HepG2 (cell line): ENCODE measurements at regions not wholly inside any gene's neighbourhood (a gene's known extent, or its start where the extent isn't known, plus 50 kb on each side); places are given as distances from the start of the nearest gene placed in this dataset.

ENCODE experiments used
- HMGA1 ChIP-seq: sonication (generic); formaldehyde crosslinking; conservative IDR thresholded peaks from 2 replicates; pipeline ENCODE4 v1.4.0; 2020; ENCODE audit warnings: missing genetic modification reagents
- KDM6A ChIP-seq: IDR thresholded peaks from 2 replicates; pipeline ENCODE4 v1.6.1; 2016; ENCODE audit warnings: low read depth
- MIER3 ChIP-seq: IDR thresholded peaks from 2 replicates; pipeline ENCODE4 v1.6.1; 2016; ENCODE audit warnings: missing compliant biosample characterization, borderline replicate concordance
- NFE2L2 ChIP-seq: fragments of 150-350 bp; IDR thresholded peaks from 2 replicates; pipeline ENCODE4 v1.6.1; 2014; ENCODE audit warnings: low read length
- NR2F6 ChIP-seq, 2 experiments: IDR thresholded peaks; 2 replicates each; pipeline ENCODE4 v1.6.1; 2016; ENCODE audit warnings: antibody characterized with exemption in 1 of 2, mild to moderate bottlenecking in 1 of 2
- POLR2A ChIP-seq, 2 experiments: IDR thresholded peaks; 2 replicates each; pipeline ENCODE4 v1.6.1; 2011; ENCODE audit warnings: low read depth in 2 of 2, low read length in 2 of 2, mild to moderate bottlenecking in 1 of 2, moderate library complexity in 1 of 2; ENCODE audit not compliant: insufficient read depth in 1 of 2
- TRIM24 ChIP-seq: sonication (generic); formaldehyde crosslinking; IDR thresholded peaks from 2 replicates; pipeline ENCODE4 v1.8.0; 2022; ENCODE audit warnings: mild to moderate bottlenecking, missing genetic modification reagents
- YY1 ChIP-seq: IDR thresholded peaks from 2 replicates; pipeline ENCODE4 v1.6.1; 2011; ENCODE audit warnings: low read length, low read depth, moderate library complexity, mild to moderate bottlenecking; ENCODE audit not compliant: insufficient read depth, insufficient replicate concordance
- TF ChIP-seq, protein P1 (sequence below): sonication (generic); formaldehyde crosslinking; IDR thresholded peaks from 2 replicates; pipeline ENCODE4 v1.9.0; 2021; ENCODE audit warnings: missing genetic modification reagents, borderline replicate concordance
- TF ChIP-seq, protein P2 (sequence below): sonication (generic); formaldehyde crosslinking; IDR thresholded peaks from 2 replicates; pipeline ENCODE4 v1.4.0; 2020; ENCODE audit warnings: mild to moderate bottlenecking, missing genetic modification reagents, borderline replicate concordance
- TF ChIP-seq, protein P3 (sequence below): sonication (generic); formaldehyde crosslinking; IDR thresholded peaks from 2 replicates; pipeline ENCODE4 v1.4.0; 2020; ENCODE audit warnings: missing genetic modification reagents, mild to moderate bottlenecking, borderline replicate concordance

DNA sequence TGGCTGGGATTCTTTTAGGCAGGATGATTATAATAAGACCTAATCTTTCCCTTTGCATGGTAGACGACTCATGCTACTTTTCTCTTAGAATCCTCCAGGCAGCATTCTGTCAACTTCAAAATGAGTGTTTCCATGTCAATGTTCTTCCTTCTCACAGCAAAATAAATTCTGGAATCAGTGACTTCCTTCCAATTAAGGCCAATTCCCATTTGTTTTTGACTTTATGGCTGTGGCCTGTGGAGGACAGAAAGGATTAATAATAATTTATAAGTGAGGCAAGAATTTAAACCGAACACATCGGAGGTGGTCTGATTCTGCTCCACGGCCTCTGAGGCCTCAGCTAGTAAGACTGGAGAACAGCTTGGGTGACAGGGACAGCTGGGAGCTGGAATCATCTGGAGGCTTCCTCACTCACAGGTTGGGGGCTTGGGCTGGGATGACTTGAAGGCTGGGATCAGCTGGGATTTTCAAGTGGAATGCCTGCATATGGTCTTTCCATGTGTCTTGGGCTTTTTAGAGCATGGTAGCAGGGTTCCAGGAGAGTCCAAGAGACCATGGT is 241.8 kb upstream of the MCTP2 start:
- TF ChIP-seq KDM6A (CRISPR knock-in tag) (no peak), MIER3 (CRISPR knock-in tag) (no peak), NR2F6 (IDR thresholded peaks at IDR 0.05) (no peak), NR2F6 (CRISPR knock-in tag; IDR thresholded peaks at IDR 0.05) (no peak), TRIM24 (CRISPR knock-in tag) (no peak), POLR2A (IDR thresholded peaks at IDR 0.05; ENCODE audit: insufficient read depth in 1 of 2, low read depth in 2 of 2, low read length in 2 of 2) (no peak), YY1 (no peak), NFE2L2 (no peak), HMGA1 (CRISPR knock-in tag) (no peak)
- TF ChIP-seq, protein P1, sequence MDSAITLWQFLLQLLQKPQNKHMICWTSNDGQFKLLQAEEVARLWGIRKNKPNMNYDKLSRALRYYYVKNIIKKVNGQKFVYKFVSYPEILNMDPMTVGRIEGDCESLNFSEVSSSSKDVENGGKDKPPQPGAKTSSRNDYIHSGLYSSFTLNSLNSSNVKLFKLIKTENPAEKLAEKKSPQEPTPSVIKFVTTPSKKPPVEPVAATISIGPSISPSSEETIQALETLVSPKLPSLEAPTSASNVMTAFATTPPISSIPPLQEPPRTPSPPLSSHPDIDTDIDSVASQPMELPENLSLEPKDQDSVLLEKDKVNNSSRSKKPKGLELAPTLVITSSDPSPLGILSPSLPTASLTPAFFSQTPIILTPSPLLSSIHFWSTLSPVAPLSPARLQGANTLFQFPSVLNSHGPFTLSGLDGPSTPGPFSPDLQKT (CRISPR knock-in tag), result no peak
- TF ChIP-seq, protein P2, sequence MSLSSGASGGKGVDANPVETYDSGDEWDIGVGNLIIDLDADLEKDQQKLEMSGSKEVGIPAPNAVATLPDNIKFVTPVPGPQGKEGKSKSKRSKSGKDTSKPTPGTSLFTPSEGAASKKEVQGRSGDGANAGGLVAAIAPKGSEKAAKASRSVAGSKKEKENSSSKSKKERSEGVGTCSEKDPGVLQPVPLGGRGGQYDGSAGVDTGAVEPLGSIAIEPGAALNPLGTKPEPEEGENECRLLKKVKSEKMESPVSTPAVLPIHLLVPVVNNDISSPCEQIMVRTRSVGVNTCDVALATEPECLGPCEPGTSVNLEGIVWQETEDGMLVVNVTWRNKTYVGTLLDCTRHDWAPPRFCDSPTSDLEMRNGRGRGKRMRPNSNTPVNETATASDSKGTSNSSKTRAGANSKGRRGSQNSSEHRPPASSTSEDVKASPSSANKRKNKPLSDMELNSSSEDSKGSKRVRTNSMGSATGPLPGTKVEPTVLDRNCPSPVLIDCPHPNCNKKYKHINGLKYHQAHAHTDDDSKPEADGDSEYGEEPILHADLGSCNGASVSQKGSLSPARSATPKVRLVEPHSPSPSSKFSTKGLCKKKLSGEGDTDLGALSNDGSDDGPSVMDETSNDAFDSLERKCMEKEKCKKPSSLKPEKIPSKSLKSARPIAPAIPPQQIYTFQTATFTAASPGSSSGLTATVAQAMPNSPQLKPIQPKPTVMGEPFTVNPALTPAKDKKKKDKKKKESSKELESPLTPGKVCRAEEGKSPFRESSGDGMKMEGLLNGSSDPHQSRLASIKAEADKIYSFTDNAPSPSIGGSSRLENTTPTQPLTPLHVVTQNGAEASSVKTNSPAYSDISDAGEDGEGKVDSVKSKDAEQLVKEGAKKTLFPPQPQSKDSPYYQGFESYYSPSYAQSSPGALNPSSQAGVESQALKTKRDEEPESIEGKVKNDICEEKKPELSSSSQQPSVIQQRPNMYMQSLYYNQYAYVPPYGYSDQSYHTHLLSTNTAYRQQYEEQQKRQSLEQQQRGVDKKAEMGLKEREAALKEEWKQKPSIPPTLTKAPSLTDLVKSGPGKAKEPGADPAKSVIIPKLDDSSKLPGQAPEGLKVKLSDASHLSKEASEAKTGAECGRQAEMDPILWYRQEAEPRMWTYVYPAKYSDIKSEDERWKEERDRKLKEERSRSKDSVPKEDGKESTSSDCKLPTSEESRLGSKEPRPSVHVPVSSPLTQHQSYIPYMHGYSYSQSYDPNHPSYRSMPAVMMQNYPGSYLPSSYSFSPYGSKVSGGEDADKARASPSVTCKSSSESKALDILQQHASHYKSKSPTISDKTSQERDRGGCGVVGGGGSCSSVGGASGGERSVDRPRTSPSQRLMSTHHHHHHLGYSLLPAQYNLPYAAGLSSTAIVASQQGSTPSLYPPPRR (CRISPR knock-in tag), result no peak
- TF ChIP-seq, protein P3, sequence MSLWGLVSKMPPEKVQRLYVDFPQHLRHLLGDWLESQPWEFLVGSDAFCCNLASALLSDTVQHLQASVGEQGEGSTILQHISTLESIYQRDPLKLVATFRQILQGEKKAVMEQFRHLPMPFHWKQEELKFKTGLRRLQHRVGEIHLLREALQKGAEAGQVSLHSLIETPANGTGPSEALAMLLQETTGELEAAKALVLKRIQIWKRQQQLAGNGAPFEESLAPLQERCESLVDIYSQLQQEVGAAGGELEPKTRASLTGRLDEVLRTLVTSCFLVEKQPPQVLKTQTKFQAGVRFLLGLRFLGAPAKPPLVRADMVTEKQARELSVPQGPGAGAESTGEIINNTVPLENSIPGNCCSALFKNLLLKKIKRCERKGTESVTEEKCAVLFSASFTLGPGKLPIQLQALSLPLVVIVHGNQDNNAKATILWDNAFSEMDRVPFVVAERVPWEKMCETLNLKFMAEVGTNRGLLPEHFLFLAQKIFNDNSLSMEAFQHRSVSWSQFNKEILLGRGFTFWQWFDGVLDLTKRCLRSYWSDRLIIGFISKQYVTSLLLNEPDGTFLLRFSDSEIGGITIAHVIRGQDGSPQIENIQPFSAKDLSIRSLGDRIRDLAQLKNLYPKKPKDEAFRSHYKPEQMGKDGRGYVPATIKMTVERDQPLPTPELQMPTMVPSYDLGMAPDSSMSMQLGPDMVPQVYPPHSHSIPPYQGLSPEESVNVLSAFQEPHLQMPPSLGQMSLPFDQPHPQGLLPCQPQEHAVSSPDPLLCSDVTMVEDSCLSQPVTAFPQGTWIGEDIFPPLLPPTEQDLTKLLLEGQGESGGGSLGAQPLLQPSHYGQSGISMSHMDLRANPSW, result no peak
